Heart left ventricle (tissue), 16 donors: ENCODE measurements at regions not wholly inside any gene's neighbourhood (a gene's known extent, or its start where the extent isn't known, plus 50 kb on each side); places are given as distances from the start of the nearest gene placed in this dataset.
"Not testable (repeated sequence)": the region's sequence is repeated elsewhere in the genome, so short reads cannot be mapped to it uniquely, and the experiment has no call there.

Experiments
- ATAC-seq, 4 donors: fragments of 200-7000 bp; cut with Tn5 transposase; one replicate each; pipeline ENCODE4 v1.9.1; 2020 to 2022; ENCODE audit warnings: moderate library complexity in 4 of 4, mild to moderate bottlenecking in 3 of 4, moderate number of reproducible peaks in 1 of 4
- DNase-seq, 5 donors: peaks; one replicate each; pipeline ENCODE4 v3.0.0-alpha.2; 2020
- H3K27ac ChIP-seq, 12 donors: fragments of 200-600 bp; sonication (generic) in 4 of 12; one replicate each; pipeline versions ENCODE4 v1.5.0 to v1.8.0; 2016 to 2022; ENCODE audit warnings: mild to moderate bottlenecking in 2 of 12
- H3K27me3 ChIP-seq, 9 donors: fragments of 200-600 bp; sonication (generic) in 2 of 9; one replicate each; pipeline versions ENCODE4 v1.5.1 to v1.8.0; 2016 to 2022; ENCODE audit warnings: mild to moderate bottlenecking in 3 of 9
- H3K36me3 ChIP-seq, 9 donors: fragments of 200-600 bp; sonication (generic) in 2 of 9; one replicate each; pipeline versions ENCODE4 v1.5.0 to v1.8.0; 2018 to 2022; ENCODE audit warnings: mild to moderate bottlenecking in 2 of 9
- H3K4me1 ChIP-seq, 12 donors: fragments of 200-600 bp; sonication (generic) in 4 of 12; one replicate each; pipeline versions ENCODE4 v1.5.0 to v1.8.0; 2016 to 2022; ENCODE audit warnings: mild to moderate bottlenecking in 3 of 12
- H3K4me3 ChIP-seq, 12 donors: fragments of 200-600 bp; sonication (generic) in 4 of 12; one replicate each; pipeline versions ENCODE4 v1.5.0 to v1.8.0; 2017 to 2022; ENCODE audit warnings: mild to moderate bottlenecking in 9 of 12, moderate library complexity in 4 of 12
- H3K9me3 ChIP-seq, 12 donors: fragments of 200-600 bp; sonication (generic) in 4 of 12; one replicate each; pipeline versions ENCODE4 v1.5.0 to v1.8.0; 2016 to 2022; ENCODE audit warnings: mild to moderate bottlenecking in 1 of 12
- CTCF ChIP-seq, 12 donors: fragments of 200-600 bp; sonication (generic) in 4 of 12; IDR thresholded peaks; one replicate each; pipeline versions ENCODE4 v1.5.0 to v1.8.0; 2018 to 2022; ENCODE audit warnings: antibody characterized with exemption in 12 of 12, mild to moderate bottlenecking in 5 of 12
- POLR2A ChIP-seq, 2 donors: fragments of 450-650 bp; IDR thresholded peaks; one replicate each; pipeline ENCODE4 v1.6.1; 2017; ENCODE audit warnings: antibody characterized with exemption in 2 of 2, mild to moderate bottlenecking in 2 of 2, moderate library complexity in 2 of 2
- WGBS, 4 donors: extraction: QIAGEN DNeasy Blood & Tissue Kit in 2 of 4; methylation state at CpG; one replicate each; pipeline versions ENCODE4 v1.1.5 to v1.1.7; 2013 to 2018; 5-methylcytosine and 5-hydroxymethylcytosine counted together
- intact Hi-C, 10 donors: fragments of 100-400 bp; cut with DNase I; formaldehyde crosslinking; loops; one replicate each; pipeline versions ENCODE4 v1.11.1 to v1.14.2; 2022
- donor health status: ischemic (EF 13 %, LVEDD 7.1; RV severe dilation, severe dysfunction).
- donor health status: healthy with polysubstance abuse.
- donor health status: DM: no; HTN: yes; CAD: no.
- donor health status: DM: no; HTN: no; CAD: no.
- donor health status: ischemic (EF 25% LVEDD 6.9; RV normal size, moderate dysfunction).
- donor health status: ischemic (EF 25% LVEDD 5.7; RV mildly dilated, moderate dysfunction).
- donor health status: healthy.
- donor health status: DM: yes; HTN: yes; CAD: no.
- donor health status: ischemic (EF 35%, LVEDD 5.7; RV mildly dilated, moderate dysfunction).
- donor health status: nonischemic (EF 11% LVEDD 7.7; RV severe dilation, severe dysfunction).
- donor health status: DM: yes; HTN: yes; CAD: no.
- donor health status: PGD.
- donor health status: ischemic (EF 29% LVEDD 5.4; RV normal size, mild dysfunction).
- donor health status: nonischemic (EF 23%, LVEDD 6.1; RV moderate dilation, normal function).

DNA sequence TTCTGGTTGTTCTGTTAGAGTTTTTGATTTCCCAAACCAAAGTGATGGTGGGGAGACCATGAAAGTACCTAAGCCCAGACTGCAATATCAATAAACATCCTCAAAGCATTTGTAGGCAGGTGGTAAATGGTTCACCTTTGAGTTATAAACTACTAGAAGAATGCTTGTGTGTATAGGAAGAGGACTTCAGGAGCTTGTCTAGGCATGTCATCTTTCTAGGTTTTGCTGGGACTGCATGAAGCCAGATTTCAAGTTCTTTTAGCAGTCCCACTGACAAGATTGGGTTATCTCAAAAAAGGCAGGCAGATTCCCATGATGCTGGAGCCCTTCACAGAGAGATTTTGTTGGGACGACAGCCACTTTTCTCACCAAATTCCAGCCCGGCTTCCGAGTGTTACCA is 135.3 kb downstream of the KCNE4 start:
- intact Hi-C loops = no loop called here
- Histone ChIP-seq H3K4me1 (no peaks in the 10 kb centered on the region), H3K9me3 (no peaks in the 10 kb centered on the region), H3K27me3 (no peaks in the 10 kb centered on the region), H3K27ac (no peak overlapping the region), H3K4me3 (no peak overlapping the region), H3K36me3 (no peaks in the 10 kb centered on the region)
- no peak for TF ChIP-seq CTCF (IDR thresholded peaks at IDR 0.05)
- WGBS, 4 donors = 68 to 83% (median 77%) methylated on average over 3 of the region's 3 CpGs
- no peak for DNase-seq
- ATAC-seq = no peak

- H3K9me3 ChIP-seq, DNase-seq, intact Hi-C loops, H3K27ac ChIP-seq, H3K27me3 ChIP-seq, H3K36me3 ChIP-seq, H3K4me3 ChIP-seq, ATAC-seq, H3K4me1 ChIP-seq: not testable (repeated sequence)
- WGBS, 4 donors = 44 to 52% (median 46%) methylated on average over 9 to 10 of the region's 10 CpGs
Observed at GRCh38 chr2:223190561-223191206, 138.7 kb downstream of the KCNE4 start.

DNA sequence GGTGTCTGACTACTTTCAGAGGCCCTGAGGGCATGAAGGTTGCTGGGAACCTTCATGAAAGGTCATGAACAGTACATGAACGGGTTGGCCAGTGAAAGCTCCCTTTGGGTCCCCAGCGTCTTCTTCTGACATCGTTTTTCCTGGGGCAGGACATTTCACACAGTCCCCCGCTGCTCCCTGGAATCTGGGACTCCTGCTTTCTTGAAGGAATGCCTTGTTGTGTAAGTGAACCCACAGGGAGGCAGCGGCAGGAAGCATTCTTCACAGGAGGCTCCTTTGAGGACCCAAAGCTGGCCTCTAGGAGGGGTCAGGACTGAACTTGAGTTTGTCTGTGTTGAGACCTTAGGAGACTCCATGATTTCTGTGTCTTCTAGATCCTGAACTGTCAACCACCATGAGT is 144.3 kb downstream of the KCNE4 start:
- H3K27me3 ChIP-seq = no peaks in the 10 kb centered on the region
- peaks cover 0 to 5% (median 0%) of the 10 kb centered on the region in 12 donors for H3K4me1 ChIP-seq
- no peak for TF ChIP-seq CTCF (IDR thresholded peaks at IDR 0.05)
- no peak for TF ChIP-seq POLR2A (IDR thresholded peaks at IDR 0.05)
- H3K4me3 ChIP-seq = no peak overlapping the region
- no peak overlapping the region for H3K27ac ChIP-seq
- no peaks in the 10 kb centered on the region for H3K36me3 ChIP-seq
- DNase-seq (no peak), ATAC-seq (no peak)
- 66 to 82% (median 71%) methylated on average over 4 to 5 of the region's 5 CpGs for WGBS, 4 donors
- H3K9me3 ChIP-seq = no peaks in the 10 kb centered on the region
- intact Hi-C loops = no loop called here

GRCh38 chr2:223197046-223197445 is 145.1 kb downstream of the KCNE4 start:
- H3K9me3 ChIP-seq = no peaks in the 10 kb centered on the region
- H3K4me1 ChIP-seq = peaks cover 0 to 5% (median 0%) of the 10 kb centered on the region in 12 donors
- ATAC-seq (no peak), DNase-seq (no peak)
- H3K27ac ChIP-seq = no peak overlapping the region
- TF ChIP-seq CTCF (IDR thresholded peaks at IDR 0.05) (no peak), POLR2A (IDR thresholded peaks at IDR 0.05) (no peak)
- H3K36me3 ChIP-seq = no peaks in the 10 kb centered on the region
- intact Hi-C loops = no loop called here
- no peak overlapping the region for H3K4me3 ChIP-seq
- WGBS, 4 donors = 52 to 64% (median 55%) methylated on average over 2 of the region's 2 CpGs
- H3K27me3 ChIP-seq = no peaks in the 10 kb centered on the region
